ENCODE measurements at regions not wholly inside any gene's neighbourhood (a gene's known extent, or its start where the extent isn't known, plus 50 kb on each side); places are given as distances from the start of the nearest gene placed in this dataset.

GRCh38 chr3:99324636-99325203 is 313.7 kb upstream of the COL8A1 start:
- no peaks in the 10 kb centered on the region for H3K9me3 ChIP-seq (replicated peaks; ENCODE audit: insufficient read depth, low read length)
- no peaks in the 10 kb centered on the region for H3K27me3 ChIP-seq (replicated peaks; ENCODE audit: insufficient read depth, low read length)
- no peaks in the 10 kb centered on the region for H4K20me1 ChIP-seq (ENCODE audit: insufficient read depth, low read length)
- no peaks in the 10 kb centered on the region for H3K9me2 ChIP-seq (replicated peaks; ENCODE audit: insufficient read depth, low read length)
- no peak overlapping the region for H3K4me3 ChIP-seq (ENCODE audit: low read length)
- H3K36me3 ChIP-seq (replicated peaks; ENCODE audit: insufficient read depth, low read length), result no peaks in the 10 kb centered on the region
- H3K9ac ChIP-seq (ENCODE audit: low read length), result no peak overlapping the region
- TF ChIP-seq EZH2 (optimal IDR thresholded peaks at IDR 0.05; ENCODE audit: low read depth, low read length) (no peak), CTCF (IDR thresholded peaks at IDR 0.05; ENCODE audit: low read length) (no peak), EZH2phosphoT487 (IDR thresholded peaks at IDR 0.05; ENCODE audit: low read length) (no peak)
- no peak for DNase-seq
- no peak overlapping the region for H3K27ac ChIP-seq (ENCODE audit: low read length)
- H2AFZ ChIP-seq (ENCODE audit: low read length), result no peak overlapping the region
- H3K4me2 ChIP-seq (ENCODE audit: low read depth, low read length), result no peak overlapping the region
- H3K79me2 ChIP-seq (ENCODE audit: low read length), result no peaks in the 10 kb centered on the region
- H3K4me1 ChIP-seq (ENCODE audit: low read length), result no peaks in the 10 kb centered on the region
- H3F3A ChIP-seq (ENCODE audit: insufficient read depth, low read length), result no peaks in the 10 kb centered on the region

- H3K4me2 ChIP-seq (ENCODE audit: low read depth, low read length), result no peak overlapping the region
- TF ChIP-seq EZH2 (optimal IDR thresholded peaks at IDR 0.05; ENCODE audit: low read depth, low read length) (no peak), CTCF (IDR thresholded peaks at IDR 0.05; ENCODE audit: low read length) (no peak), EZH2phosphoT487 (IDR thresholded peaks at IDR 0.05; ENCODE audit: low read length) (no peak)
- no peak overlapping the region for H3K4me3 ChIP-seq (ENCODE audit: low read length)
- no peak for DNase-seq
- no peaks in the 10 kb centered on the region for H3K9me2 ChIP-seq (replicated peaks; ENCODE audit: insufficient read depth, low read length)
- no peak overlapping the region for H3K9ac ChIP-seq (ENCODE audit: low read length)
- H3K79me2 ChIP-seq (ENCODE audit: low read length), result no peaks in the 10 kb centered on the region
- no peaks in the 10 kb centered on the region for H3K27me3 ChIP-seq (replicated peaks; ENCODE audit: insufficient read depth, low read length)
- H3K9me3 ChIP-seq (replicated peaks; ENCODE audit: insufficient read depth, low read length), result no peaks in the 10 kb centered on the region
- H3K36me3 ChIP-seq (replicated peaks; ENCODE audit: insufficient read depth, low read length), result no peaks in the 10 kb centered on the region
- no peak overlapping the region for H2AFZ ChIP-seq (ENCODE audit: low read length)
- H3F3A ChIP-seq (ENCODE audit: insufficient read depth, low read length), result no peaks in the 10 kb centered on the region
- H4K20me1 ChIP-seq (ENCODE audit: insufficient read depth, low read length), result no peaks in the 10 kb centered on the region
- H3K4me1 ChIP-seq (ENCODE audit: low read length), result no peaks in the 10 kb centered on the region
- no peak overlapping the region for H3K27ac ChIP-seq (ENCODE audit: low read length)
These were observed 314.5 kb upstream of the COL8A1 start for GRCh38 chr3:99323940-99324339.

- H3K9ac ChIP-seq (ENCODE audit: low read length), result no peak overlapping the region
- H3K4me2 ChIP-seq (ENCODE audit: low read depth, low read length), result no peak overlapping the region
- no peak overlapping the region for H3K4me3 ChIP-seq (ENCODE audit: low read length)
- TF ChIP-seq CTCF (IDR thresholded peaks at IDR 0.05; ENCODE audit: low read length) (no peak), EZH2 (optimal IDR thresholded peaks at IDR 0.05; ENCODE audit: low read depth, low read length) (no peak), EZH2phosphoT487 (IDR thresholded peaks at IDR 0.05; ENCODE audit: low read length) (no peak)
- no peaks in the 10 kb centered on the region for H4K20me1 ChIP-seq (ENCODE audit: insufficient read depth, low read length)
- H3K27ac ChIP-seq (ENCODE audit: low read length), result no peak overlapping the region
- H2AFZ ChIP-seq (ENCODE audit: low read length), result no peak overlapping the region
- no peaks in the 10 kb centered on the region for H3K9me3 ChIP-seq (replicated peaks; ENCODE audit: insufficient read depth, low read length)
- no peaks in the 10 kb centered on the region for H3F3A ChIP-seq (ENCODE audit: insufficient read depth, low read length)
- no peaks in the 10 kb centered on the region for H3K9me2 ChIP-seq (replicated peaks; ENCODE audit: insufficient read depth, low read length)
- no peak for DNase-seq
- no peaks in the 10 kb centered on the region for H3K27me3 ChIP-seq (replicated peaks; ENCODE audit: insufficient read depth, low read length)
- H3K79me2 ChIP-seq (ENCODE audit: low read length), result no peaks in the 10 kb centered on the region
- H3K4me1 ChIP-seq (ENCODE audit: low read length), result no peaks in the 10 kb centered on the region
- no peaks in the 10 kb centered on the region for H3K36me3 ChIP-seq (replicated peaks; ENCODE audit: insufficient read depth, low read length)
These were observed 315.8 kb upstream of the COL8A1 start for GRCh38 chr3:99322551-99322950.
